ENCODE measurements at regions not wholly inside any gene's neighbourhood (a gene's known extent, or its start where the extent isn't known, plus 50 kb on each side); places are given as distances from the start of the nearest gene placed in this dataset.

GRCh38 chr21:40952551-40953323 lies 105.8 kb upstream of the DSCAM start:
- Histone ChIP-seq H3K36me3 (ENCODE audit: control insufficient read depth in 3 of 3, insufficient read depth in 2 of 3, low read depth in 1 of 3, low read length in 3 of 3) (no peaks in the 10 kb centered on the region), H3K9me3 (ENCODE audit: control insufficient read depth in 2 of 2, insufficient read depth in 1 of 2, low read depth in 1 of 2, low read length in 1 of 2) (no peaks in the 10 kb centered on the region), H3K4me3 (ENCODE audit: low read depth in 1 of 3, low read length in 3 of 3) (no peak overlapping the region), H3K4me1 (ENCODE audit: control insufficient read depth in 3 of 3, insufficient read depth in 2 of 3, low read depth in 1 of 3, low read length in 2 of 3) (no peaks in the 10 kb centered on the region), H3K27ac (ENCODE audit: low read depth in 1 of 3, low read length in 2 of 3) (no peak overlapping the region), H3K27me3 (ENCODE audit: control insufficient read depth in 3 of 3, insufficient read depth in 3 of 3, low read length in 3 of 3) (no peaks in the 10 kb centered on the region)
- FAIRE-seq, result no peak
- 84 to 89% (median 88%) methylated on average over 6 of the region's 6 CpGs for WGBS, 3 donors
- DNase-seq, result no peak

- Histone ChIP-seq H3K36me3 (ENCODE audit: control insufficient read depth in 3 of 3, insufficient read depth in 2 of 3, low read depth in 1 of 3, low read length in 3 of 3) (no peaks in the 10 kb centered on the region), H3K4me3 (ENCODE audit: low read depth in 1 of 3, low read length in 3 of 3) (no peak overlapping the region), H3K27ac (ENCODE audit: low read depth in 1 of 3, low read length in 2 of 3) (no peak overlapping the region), H3K4me1 (ENCODE audit: control insufficient read depth in 3 of 3, insufficient read depth in 2 of 3, low read depth in 1 of 3, low read length in 2 of 3) (no peaks in the 10 kb centered on the region), H3K9me3 (ENCODE audit: control insufficient read depth in 2 of 2, insufficient read depth in 1 of 2, low read depth in 1 of 2, low read length in 1 of 2) (no peaks in the 10 kb centered on the region), H3K27me3 (ENCODE audit: control insufficient read depth in 3 of 3, insufficient read depth in 3 of 3, low read length in 3 of 3) (no peaks in the 10 kb centered on the region)
- FAIRE-seq (no peak), DNase-seq (no peak)
- WGBS, 3 donors, result 58 to 74% (median 64%) methylated on average over 2 of the region's 2 CpGs
These were observed 117.7 kb upstream of the DSCAM start for GRCh38 chr21:40964691-40965090.

GRCh38 chr21:40967771-40968170 lies 120.8 kb upstream of the DSCAM start:
- Histone ChIP-seq H3K4me3 (ENCODE audit: low read depth in 1 of 3, low read length in 3 of 3) (no peak overlapping the region), H3K27me3 (ENCODE audit: control insufficient read depth in 3 of 3, insufficient read depth in 3 of 3, low read length in 3 of 3) (no peaks in the 10 kb centered on the region), H3K9me3 (ENCODE audit: control insufficient read depth in 2 of 2, insufficient read depth in 1 of 2, low read depth in 1 of 2, low read length in 1 of 2) (no peaks in the 10 kb centered on the region), H3K27ac (ENCODE audit: low read depth in 1 of 3, low read length in 2 of 3) (no peak overlapping the region), H3K36me3 (ENCODE audit: control insufficient read depth in 3 of 3, insufficient read depth in 2 of 3, low read depth in 1 of 3, low read length in 3 of 3) (no peaks in the 10 kb centered on the region), H3K4me1 (ENCODE audit: control insufficient read depth in 3 of 3, insufficient read depth in 2 of 3, low read depth in 1 of 3, low read length in 2 of 3) (no peaks in the 10 kb centered on the region)
- 38 to 51% (median 51%) methylated on average over 3 of the region's 3 CpGs for WGBS, 3 donors
- no peak for FAIRE-seq
- DNase-seq, result no peak

- DNase-seq (no peak), FAIRE-seq (no peak)
- H3K4me1 ChIP-seq (ENCODE audit: control insufficient read depth in 3 of 3, insufficient read depth in 2 of 3, low read depth in 1 of 3, low read length in 2 of 3), result no peaks in the 10 kb centered on the region
- WGBS, 3 donors, result 38 to 58% (median 43%) methylated on average over 2 of the region's 2 CpGs
- H3K27me3 ChIP-seq (ENCODE audit: control insufficient read depth in 3 of 3, insufficient read depth in 3 of 3, low read length in 3 of 3), result no peaks in the 10 kb centered on the region
- H3K36me3 ChIP-seq (ENCODE audit: control insufficient read depth in 3 of 3, insufficient read depth in 2 of 3, low read depth in 1 of 3, low read length in 3 of 3), result no peaks in the 10 kb centered on the region
- no peak overlapping the region for H3K27ac ChIP-seq (ENCODE audit: low read depth in 1 of 3, low read length in 2 of 3)
- H3K9me3 ChIP-seq (ENCODE audit: control insufficient read depth in 2 of 2, insufficient read depth in 1 of 2, low read depth in 1 of 2, low read length in 1 of 2), result peaks cover 0 to 9% of the 10 kb centered on the region in 2 donors
- H3K4me3 ChIP-seq (ENCODE audit: low read depth in 1 of 3, low read length in 3 of 3), result no peak overlapping the region
These were observed 125.2 kb upstream of the DSCAM start for GRCh38 chr21:40972151-40972550.

GRCh38 chr21:40976198-40977109 lies 129.5 kb upstream of the DSCAM start:
- H3K4me3 ChIP-seq (ENCODE audit: low read depth in 1 of 3, low read length in 3 of 3), result no peak overlapping the region
- H3K4me1 ChIP-seq (ENCODE audit: control insufficient read depth in 3 of 3, insufficient read depth in 2 of 3, low read depth in 1 of 3, low read length in 2 of 3), result no peaks in the 10 kb centered on the region
- no peaks in the 10 kb centered on the region for H3K27me3 ChIP-seq (ENCODE audit: control insufficient read depth in 3 of 3, insufficient read depth in 3 of 3, low read length in 3 of 3)
- no peaks in the 10 kb centered on the region for H3K36me3 ChIP-seq (ENCODE audit: control insufficient read depth in 3 of 3, insufficient read depth in 2 of 3, low read depth in 1 of 3, low read length in 3 of 3)
- no peak overlapping the region for H3K27ac ChIP-seq (ENCODE audit: low read depth in 1 of 3, low read length in 2 of 3)
- peak; percentile 4 to 74 for DNase-seq
- H3K9me3 ChIP-seq (ENCODE audit: control insufficient read depth in 2 of 2, insufficient read depth in 1 of 2, low read depth in 1 of 2, low read length in 1 of 2), result peaks cover 0 to 9% of the 10 kb centered on the region in 2 donors
- no peak for FAIRE-seq

- no peak for FAIRE-seq
- H3K27ac ChIP-seq (ENCODE audit: low read depth in 1 of 3, low read length in 2 of 3), result no peak overlapping the region
- 70 to 82% (median 71%) methylated on average over 4 of the region's 4 CpGs for WGBS, 3 donors
- H3K4me3 ChIP-seq (ENCODE audit: low read depth in 1 of 3, low read length in 3 of 3), result no peak overlapping the region
- DNase-seq, result no peak
- no peaks in the 10 kb centered on the region for H3K27me3 ChIP-seq (ENCODE audit: control insufficient read depth in 3 of 3, insufficient read depth in 3 of 3, low read length in 3 of 3)
- no peaks in the 10 kb centered on the region for H3K4me1 ChIP-seq (ENCODE audit: control insufficient read depth in 3 of 3, insufficient read depth in 2 of 3, low read depth in 1 of 3, low read length in 2 of 3)
- no peaks in the 10 kb centered on the region for H3K36me3 ChIP-seq (ENCODE audit: control insufficient read depth in 3 of 3, insufficient read depth in 2 of 3, low read depth in 1 of 3, low read length in 3 of 3)
- no peaks in the 10 kb centered on the region for H3K9me3 ChIP-seq (ENCODE audit: control insufficient read depth in 2 of 2, insufficient read depth in 1 of 2, low read depth in 1 of 2, low read length in 1 of 2)
These were observed 138.4 kb upstream of the DSCAM start for GRCh38 chr21:40985370-40985769.

GRCh38 chr21:40990366-40990765 lies 143.4 kb upstream of the DSCAM start:
- FAIRE-seq (no peak), DNase-seq (no peak)
- H3K36me3 ChIP-seq (ENCODE audit: control insufficient read depth in 3 of 3, insufficient read depth in 2 of 3, low read depth in 1 of 3, low read length in 3 of 3), result no peaks in the 10 kb centered on the region
- H3K4me3 ChIP-seq (ENCODE audit: low read depth in 1 of 3, low read length in 3 of 3), result no peak overlapping the region
- H3K27me3 ChIP-seq (ENCODE audit: control insufficient read depth in 3 of 3, insufficient read depth in 3 of 3, low read length in 3 of 3), result no peaks in the 10 kb centered on the region
- H3K4me1 ChIP-seq (ENCODE audit: control insufficient read depth in 3 of 3, insufficient read depth in 2 of 3, low read depth in 1 of 3, low read length in 2 of 3), result no peaks in the 10 kb centered on the region
- 69 to 92% (median 82%) methylated on average over 2 of the region's 2 CpGs for WGBS, 3 donors
- H3K9me3 ChIP-seq (ENCODE audit: control insufficient read depth in 2 of 2, insufficient read depth in 1 of 2, low read depth in 1 of 2, low read length in 1 of 2), result no peaks in the 10 kb centered on the region
- H3K27ac ChIP-seq (ENCODE audit: low read depth in 1 of 3, low read length in 2 of 3), result no peak overlapping the region

GRCh38 chr21:40997831-40998230 lies 150.9 kb upstream of the DSCAM start:
- no peaks in the 10 kb centered on the region for H3K4me1 ChIP-seq (ENCODE audit: control insufficient read depth in 3 of 3, insufficient read depth in 2 of 3, low read depth in 1 of 3, low read length in 2 of 3)
- H3K9me3 ChIP-seq (ENCODE audit: control insufficient read depth in 2 of 2, insufficient read depth in 1 of 2, low read depth in 1 of 2, low read length in 1 of 2), result no peaks in the 10 kb centered on the region
- 76 to 87% (median 79%) methylated on average over 3 of the region's 3 CpGs for WGBS, 3 donors
- FAIRE-seq (no peak), DNase-seq (no peak)
- no peak overlapping the region for H3K27ac ChIP-seq (ENCODE audit: low read depth in 1 of 3, low read length in 2 of 3)
- H3K36me3 ChIP-seq (ENCODE audit: control insufficient read depth in 3 of 3, insufficient read depth in 2 of 3, low read depth in 1 of 3, low read length in 3 of 3), result no peaks in the 10 kb centered on the region
- H3K4me3 ChIP-seq (ENCODE audit: low read depth in 1 of 3, low read length in 3 of 3), result no peak overlapping the region
- no peaks in the 10 kb centered on the region for H3K27me3 ChIP-seq (ENCODE audit: control insufficient read depth in 3 of 3, insufficient read depth in 3 of 3, low read length in 3 of 3)
